ENCODE measurements at regions not wholly inside any gene's neighbourhood (a gene's known extent, or its start where the extent isn't known, plus 50 kb on each side); places are given as distances from the start of the nearest gene placed in this dataset.

- Histone ChIP-seq H4K91ac (ENCODE audit: low read depth, low read length, poor library complexity) (no peak overlapping the region), H2BK120ac (ENCODE audit: low read depth, low read length) (no peak overlapping the region), H4K8ac (ENCODE audit: low read depth, low read length) (no peak overlapping the region), H3K36me3 (replicated peaks in 1 of 2; ENCODE audit: control insufficient read depth in 2 of 2, insufficient read depth in 2 of 2, low read length in 2 of 2) (no peaks in the 10 kb centered on the region), H3K9me3 (replicated peaks in 1 of 2; ENCODE audit: control insufficient read depth in 2 of 2, insufficient read depth in 1 of 2, low read depth in 1 of 2, low read length in 2 of 2) (peaks cover 0 to 4% of the 10 kb centered on the region in 2 donors), H3K27me3 (ENCODE audit: control insufficient read depth in 3 of 3, insufficient read depth in 3 of 3, low read depth in 1 of 3, low read length in 3 of 3) (no peaks in the 10 kb centered on the region), H3K14ac (ENCODE audit: low read length) (no peak overlapping the region), H3K4me2 (ENCODE audit: insufficient read depth, low read length, poor library complexity, severe bottlenecking) (no peak overlapping the region), H3K27ac (replicated peaks; ENCODE audit: low read length) (no peak overlapping the region), H3K79me1 (ENCODE audit: low read depth, low read length) (no peaks in the 10 kb centered on the region), H3K18ac (ENCODE audit: low read length) (no peak overlapping the region), H3K23ac (ENCODE audit: low read depth, low read length, poor library complexity) (no peak overlapping the region), H2AFZ (ENCODE audit: low read length) (no peak overlapping the region), H3K9ac (ENCODE audit: low read depth, low read length, poor library complexity) (no peak overlapping the region), H3K4ac (ENCODE audit: low read length) (no peak overlapping the region), H3K4me3 (ENCODE audit: low read length in 2 of 2) (no peak overlapping the region), H3K4me1 (ENCODE audit: control insufficient read depth in 2 of 2, insufficient read depth in 1 of 2, low read depth in 1 of 2, low read length in 2 of 2) (no peaks in the 10 kb centered on the region), H2BK5ac (ENCODE audit: low read length) (no peak overlapping the region), H2AK5ac (ENCODE audit: low read depth, low read length) (no peak overlapping the region), H2BK12ac (ENCODE audit: low read length) (no peak overlapping the region), H2BK15ac (ENCODE audit: low read length) (no peak overlapping the region)
- no CpG with 5 or more reads among the region's 4 CpGs for WGBS, 2 donors (ENCODE audit: extremely low coverage in 2 of 2, insufficient read length in 2 of 2, insufficient replicate concordance in 1 of 2)
- DNase-seq (ENCODE audit: low spot score), result no peak
Observed at GRCh38 chr21:38879912-38880576, 74.3 kb downstream of the ETS2 start.

- no peak overlapping the region for H3K4me3 ChIP-seq (ENCODE audit: low read length in 2 of 2)
- H3K18ac ChIP-seq (ENCODE audit: low read length), result no peak overlapping the region
- WGBS, 2 donors (ENCODE audit: extremely low coverage in 2 of 2, insufficient read length in 2 of 2, insufficient replicate concordance in 1 of 2), result no CpG with 5 or more reads among the region's 1 CpG
- no peak overlapping the region for H2BK5ac ChIP-seq (ENCODE audit: low read length)
- no peak overlapping the region for H2BK120ac ChIP-seq (ENCODE audit: low read depth, low read length)
- H3K4me2 ChIP-seq (ENCODE audit: insufficient read depth, low read length, poor library complexity, severe bottlenecking), result no peak overlapping the region
- no peaks in the 10 kb centered on the region for H3K36me3 ChIP-seq (replicated peaks in 1 of 2; ENCODE audit: control insufficient read depth in 2 of 2, insufficient read depth in 2 of 2, low read length in 2 of 2)
- H4K91ac ChIP-seq (ENCODE audit: low read depth, low read length, poor library complexity), result no peak overlapping the region
- DNase-seq (ENCODE audit: low spot score), result no peak
- no peak overlapping the region for H3K27ac ChIP-seq (replicated peaks; ENCODE audit: low read length)
- no peak overlapping the region for H2AK5ac ChIP-seq (ENCODE audit: low read depth, low read length)
- H3K14ac ChIP-seq (ENCODE audit: low read length), result no peak overlapping the region
- no peak overlapping the region for H2BK12ac ChIP-seq (ENCODE audit: low read length)
- H3K9me3 ChIP-seq (replicated peaks in 1 of 2; ENCODE audit: control insufficient read depth in 2 of 2, insufficient read depth in 1 of 2, low read depth in 1 of 2, low read length in 2 of 2), result peaks cover 0 to 4% of the 10 kb centered on the region in 2 donors
- H4K8ac ChIP-seq (ENCODE audit: low read depth, low read length), result no peak overlapping the region
- H2AFZ ChIP-seq (ENCODE audit: low read length), result no peak overlapping the region
- H3K27me3 ChIP-seq (ENCODE audit: control insufficient read depth in 3 of 3, insufficient read depth in 3 of 3, low read depth in 1 of 3, low read length in 3 of 3), result peaks cover 0 to 2% (median 0%) of the 10 kb centered on the region in 3 experiments
- H3K4me1 ChIP-seq (ENCODE audit: control insufficient read depth in 2 of 2, insufficient read depth in 1 of 2, low read depth in 1 of 2, low read length in 2 of 2), result no peaks in the 10 kb centered on the region
- no peak overlapping the region for H3K4ac ChIP-seq (ENCODE audit: low read length)
- H2BK15ac ChIP-seq (ENCODE audit: low read length), result no peak overlapping the region
- no peak overlapping the region for H3K9ac ChIP-seq (ENCODE audit: low read depth, low read length, poor library complexity)
- H3K79me1 ChIP-seq (ENCODE audit: low read depth, low read length), result no peaks in the 10 kb centered on the region
- no peak overlapping the region for H3K23ac ChIP-seq (ENCODE audit: low read depth, low read length, poor library complexity)
Observed at GRCh38 chr21:38878379-38879179, 72.8 kb downstream of the ETS2 start.

GRCh38 chr21:38875694-38876492 is 70.2 kb downstream of the ETS2 start:
- Histone ChIP-seq H4K91ac (ENCODE audit: low read depth, low read length, poor library complexity) (no peak overlapping the region), H3K4me2 (ENCODE audit: insufficient read depth, low read length, poor library complexity, severe bottlenecking) (no peak overlapping the region), H2BK120ac (ENCODE audit: low read depth, low read length) (no peak overlapping the region), H3K9ac (ENCODE audit: low read depth, low read length, poor library complexity) (no peak overlapping the region), H3K4ac (ENCODE audit: low read length) (no peak overlapping the region), H3K18ac (ENCODE audit: low read length) (peak overlapping the region; percentile 40), H3K27ac (replicated peaks; ENCODE audit: low read length) (no peak overlapping the region), H3K4me3 (ENCODE audit: low read length in 2 of 2) (no peak overlapping the region), H2AFZ (ENCODE audit: low read length) (no peak overlapping the region), H2BK5ac (ENCODE audit: low read length) (no peak overlapping the region), H4K8ac (ENCODE audit: low read depth, low read length) (no peak overlapping the region), H3K36me3 (replicated peaks in 1 of 2; ENCODE audit: control insufficient read depth in 2 of 2, insufficient read depth in 2 of 2, low read length in 2 of 2) (no peaks in the 10 kb centered on the region), H2BK15ac (ENCODE audit: low read length) (no peak overlapping the region), H3K79me1 (ENCODE audit: low read depth, low read length) (no peaks in the 10 kb centered on the region), H3K23ac (ENCODE audit: low read depth, low read length, poor library complexity) (no peak overlapping the region), H2AK5ac (ENCODE audit: low read depth, low read length) (no peak overlapping the region), H3K14ac (ENCODE audit: low read length) (no peak overlapping the region), H3K9me3 (replicated peaks in 1 of 2; ENCODE audit: control insufficient read depth in 2 of 2, insufficient read depth in 1 of 2, low read depth in 1 of 2, low read length in 2 of 2) (peaks cover 0 to 4% of the 10 kb centered on the region in 2 donors), H2BK12ac (ENCODE audit: low read length) (no peak overlapping the region), H3K27me3 (ENCODE audit: control insufficient read depth in 3 of 3, insufficient read depth in 3 of 3, low read depth in 1 of 3, low read length in 3 of 3) (peaks cover 0 to 3% (median 0%) of the 10 kb centered on the region in 3 experiments), H3K4me1 (ENCODE audit: control insufficient read depth in 2 of 2, insufficient read depth in 1 of 2, low read depth in 1 of 2, low read length in 2 of 2) (no peaks in the 10 kb centered on the region)
- WGBS, 2 donors (ENCODE audit: extremely low coverage in 2 of 2, insufficient read length in 2 of 2, insufficient replicate concordance in 1 of 2), result no CpG with 5 or more reads among the region's 10 CpGs
- no peak for DNase-seq (ENCODE audit: low spot score)
